Gastrocnemius medialis (tissue), 4 donors: ENCODE measurements at regions not wholly inside any gene's neighbourhood (a gene's known extent, or its start where the extent isn't known, plus 50 kb on each side); places are given as distances from the start of the nearest gene placed in this dataset.

Experiments
- CTCF ChIP-seq, 5 experiments: fragments of 450-650 bp in 3 of 5; fragments of 200-600 bp in 2 of 5; sonication (generic) in 2 of 5; IDR thresholded peaks in 4 of 5; conservative IDR thresholded peaks in 1 of 5; 1 replicate in 4 of 5; 2 replicates in 1 of 5; pipeline ENCODE4 v1.5.1; 2016 to 2019; ENCODE audit warnings: antibody characterized with exemption in 5 of 5, mild to moderate bottlenecking in 3 of 5, moderate library complexity in 3 of 5
- POLR2A ChIP-seq, 2 donors: fragments of 450-650 bp; IDR thresholded peaks; one replicate each; pipeline ENCODE4 v1.6.1; 2017; ENCODE audit warnings: antibody characterized with exemption in 2 of 2, mild to moderate bottlenecking in 2 of 2, moderate library complexity in 2 of 2

GRCh38 chr9:31536471-31536870, 848.0 kb upstream of the ACO1 start:
- TF ChIP-seq CTCF (IDR thresholded peaks at IDR 0.05 in 4 of 5, conservative IDR thresholded peaks at IDR 0.05 in 1 of 5) (no peak), POLR2A (IDR thresholded peaks at IDR 0.05) (no peak)
